H9 (cell line): ENCODE measurements at regions not wholly inside any gene's neighbourhood (a gene's known extent, or its start where the extent isn't known, plus 50 kb on each side); places are given as distances from the start of the nearest gene placed in this dataset.

ENCODE experiments used
- DNase-seq: peaks from one replicate; pipeline ENCODE4 v3.0.0-alpha.2; 2017
- H2AFZ ChIP-seq: one replicate; pipeline ENCODE4 v1.6.1; 2013; ENCODE audit warnings: mild to moderate bottlenecking, low read length, control low read depth, moderate library complexity
- H2AK5ac ChIP-seq: 2 replicates; pipeline ENCODE4 v1.6.1; 2013; ENCODE audit warnings: low read length, control low read depth, mixed read lengths; ENCODE audit not compliant: insufficient read length
- H2BK120ac ChIP-seq: one replicate; pipeline ENCODE4 v1.6.1; 2013; ENCODE audit warnings: low read depth, mild to moderate bottlenecking, low read length, control low read depth, inconsistent platforms; ENCODE audit not compliant: poor library complexity, severe bottlenecking
- H2BK12ac ChIP-seq: 2 replicates; pipeline ENCODE4 v1.6.1; 2013; ENCODE audit warnings: low read length, control low read depth, mixed read lengths, low read depth; ENCODE audit not compliant: insufficient read length
- H2BK15ac ChIP-seq: 2 replicates; pipeline ENCODE4 v1.6.1; 2013; ENCODE audit warnings: low read depth, low read length, control low read depth
- H2BK20ac ChIP-seq: one replicate; pipeline ENCODE4 v1.6.1; 2013; ENCODE audit warnings: low read depth, mild to moderate bottlenecking, low read length, control low read depth, inconsistent platforms; ENCODE audit not compliant: poor library complexity, severe bottlenecking
- H2BK5ac ChIP-seq: 2 replicates; pipeline ENCODE4 v1.6.1; 2013; ENCODE audit warnings: low read length, control low read depth, mixed read lengths; ENCODE audit not compliant: insufficient read length
- H3K14ac ChIP-seq: 2 replicates; pipeline ENCODE4 v1.6.1; 2013; ENCODE audit warnings: low read length, control low read depth; ENCODE audit not compliant: insufficient read depth
- H3K18ac ChIP-seq: 2 replicates; pipeline ENCODE4 v1.6.1; 2013; ENCODE audit warnings: low read depth, mild to moderate bottlenecking, mixed read lengths, low read length, control low read depth; ENCODE audit not compliant: insufficient read length
- H3K23ac ChIP-seq: 2 replicates; pipeline ENCODE4 v1.6.1; 2013; ENCODE audit warnings: low read length, control low read depth, mixed read lengths, low read depth; ENCODE audit not compliant: insufficient read length
- H3K23me2 ChIP-seq: 2 replicates; pipeline ENCODE4 v1.6.1; 2013; ENCODE audit warnings: low read depth, mild to moderate bottlenecking, mixed read lengths, low read length, control low read depth; ENCODE audit not compliant: insufficient read length, poor library complexity, severe bottlenecking
- H3K27ac ChIP-seq: 2 replicates; pipeline ENCODE4 v1.5.1; 2013; ENCODE audit warnings: low read length, control low read depth, mixed read lengths, low read depth; ENCODE audit not compliant: insufficient read length
- H3K27me3 ChIP-seq: 2 replicates; pipeline ENCODE4 v1.6.1; 2013; ENCODE audit warnings: low read length, control low read depth, inconsistent platforms; ENCODE audit not compliant: insufficient read depth
- H3K4ac ChIP-seq: 2 replicates; pipeline ENCODE4 v1.6.1; 2013; ENCODE audit warnings: low read depth, mild to moderate bottlenecking, control low read depth, inconsistent platforms, low read length, moderate library complexity
- H3K4me1 ChIP-seq: 2 replicates; pipeline ENCODE4 v1.6.1; 2013; ENCODE audit warnings: low read length, control low read depth, inconsistent platforms; ENCODE audit not compliant: insufficient read depth
- H3K4me2 ChIP-seq: 2 replicates; pipeline ENCODE4 v1.6.1; 2013; ENCODE audit warnings: low read length, control low read depth, mixed read lengths; ENCODE audit not compliant: insufficient read length, insufficient read depth
- H3K56ac ChIP-seq: 2 replicates; pipeline ENCODE4 v1.6.1; 2013; ENCODE audit warnings: low read depth, mild to moderate bottlenecking, mixed read lengths, low read length, control low read depth; ENCODE audit not compliant: insufficient read length
- H3K79me1 ChIP-seq: 2 replicates; pipeline ENCODE4 v1.6.1; 2013; ENCODE audit warnings: low read depth, mild to moderate bottlenecking, moderate library complexity, low read length, control low read depth, inconsistent platforms; ENCODE audit not compliant: insufficient read depth, poor library complexity, severe bottlenecking
- H3K79me2 ChIP-seq: 2 replicates; pipeline ENCODE4 v1.6.1; 2013; ENCODE audit warnings: low read length, control low read depth, inconsistent platforms; ENCODE audit not compliant: insufficient read depth
- H3K9ac ChIP-seq: 2 replicates; pipeline ENCODE4 v1.6.1; 2013; ENCODE audit warnings: low read length, control low read depth, mixed read lengths; ENCODE audit not compliant: insufficient read length; ENCODE audit errors: extremely low read depth
- H3K9me3 ChIP-seq: one replicate; pipeline ENCODE4 v1.6.1; 2013; ENCODE audit warnings: low read depth, low read length, inconsistent platforms; ENCODE audit not compliant: control insufficient read depth
- H3T11ph ChIP-seq: one replicate; pipeline ENCODE4 v1.6.1; 2013; ENCODE audit warnings: mild to moderate bottlenecking, low read length, control low read depth, inconsistent platforms
- H4K20me1 ChIP-seq: one replicate; pipeline ENCODE4 v1.6.1; 2013; ENCODE audit not compliant: control insufficient read depth, insufficient read length, insufficient read depth
- H4K5ac ChIP-seq: 2 replicates; pipeline ENCODE4 v1.6.1; 2013; ENCODE audit warnings: low read depth, mild to moderate bottlenecking, mixed read lengths, low read length, control low read depth; ENCODE audit not compliant: insufficient read length
- H4K8ac ChIP-seq: replicated peaks from 2 replicates; pipeline ENCODE4 v1.6.1; 2013; ENCODE audit warnings: low read length, control low read depth, mixed read lengths, low read depth; ENCODE audit not compliant: insufficient read length
- H4K91ac ChIP-seq: 2 replicates; pipeline ENCODE4 v1.6.1; 2013; ENCODE audit warnings: low read depth, mild to moderate bottlenecking, moderate library complexity, mixed read lengths, low read length, control low read depth; ENCODE audit not compliant: insufficient read length
- H3K27ac Mint-ChIP-seq, 3 experiments: 2 replicates in 2 of 3; 3 replicates in 1 of 3; pipeline ENCODE4 v1.8.0; 2020 to 2021; ENCODE audit warnings: mixed read lengths in 3 of 3, mild to moderate bottlenecking in 1 of 3, moderate library complexity in 1 of 3
- H3K27me3 Mint-ChIP-seq: 2 replicates; pipeline ENCODE4 v1.8.0; 2021; ENCODE audit warnings: low read depth, mild to moderate bottlenecking, moderate library complexity, mixed read lengths
- H3K36me3 Mint-ChIP-seq, 3 experiments: 2 replicates in 2 of 3; 3 replicates in 1 of 3; pipeline ENCODE4 v1.8.0; 2020 to 2021; ENCODE audit warnings: low read depth in 3 of 3, mixed read lengths in 3 of 3; ENCODE audit not compliant: insufficient read depth in 1 of 3
- H3K4me1 Mint-ChIP-seq, 2 experiments: 2 replicates each; pipeline ENCODE4 v1.8.0; 2020; ENCODE audit warnings: mixed read lengths in 2 of 2
- H3K4me3 Mint-ChIP-seq, 2 experiments: 2 replicates in 1 of 2; 3 replicates in 1 of 2; pipeline ENCODE4 v1.8.0; 2020 to 2021; ENCODE audit warnings: mild to moderate bottlenecking in 2 of 2, mixed read lengths in 2 of 2, moderate library complexity in 1 of 2
- H3K9me3 Mint-ChIP-seq, 2 experiments: 2 replicates in 1 of 2; 3 replicates in 1 of 2; pipeline ENCODE4 v1.8.0; 2020; ENCODE audit warnings: mild to moderate bottlenecking in 2 of 2, mixed read lengths in 2 of 2, moderate library complexity in 1 of 2
- CTCF ChIP-seq: fragments of 200-600 bp; sonication (generic); conservative IDR thresholded peaks from 3 replicates; pipeline ENCODE4 v1.8.0; 2021; ENCODE audit warnings: antibody characterized with exemption, mild to moderate bottlenecking
- WGBS: extraction: QIAGEN DNeasy Blood & Tissue Kit; methylation state at CpG from one replicate; pipeline ENCODE4 v1.1.7; 2013; ENCODE audit warnings: missing lambda C conversion rate, low lambda C conversion rate, mixed read lengths; ENCODE audit not compliant: insufficient read length; ENCODE audit errors: extremely low coverage; 5-methylcytosine and 5-hydroxymethylcytosine counted together

GRCh38 chr10:44576702-44577191 is 191.8 kb upstream of the CXCL12 start:
- H2AFZ ChIP-seq: no peak overlapping the region
- no peaks in the 10 kb centered on the region for H3K36me3 Mint-ChIP-seq
- H3K4ac ChIP-seq: no peak overlapping the region
- no peak overlapping the region for H2BK5ac ChIP-seq
- H3T11ph ChIP-seq: no peak overlapping the region
- no peak overlapping the region for H2BK15ac ChIP-seq
- H2BK12ac ChIP-seq: no peak overlapping the region
- no peak overlapping the region for H4K5ac ChIP-seq
- H3K4me1 Mint-ChIP-seq: no peaks in the 10 kb centered on the region
- no peak overlapping the region for H3K14ac ChIP-seq
- H4K20me1 ChIP-seq: no peaks in the 10 kb centered on the region
- no peak overlapping the region for H3K4me2 ChIP-seq
- no CpG with 5 or more reads among the region's 6 CpGs for WGBS
- peak overlapping the region in 1 of 3 experiments; percentile 88; a peak in 1 of 7 replicates for H3K27ac Mint-ChIP-seq
- TF ChIP-seq CTCF: no peak
- H3K56ac ChIP-seq: no peak overlapping the region
- no peaks in the 10 kb centered on the region; a peak in 1 of 5 replicates for H3K9me3 Mint-ChIP-seq
- no peak overlapping the region for H2BK120ac ChIP-seq
- H3K79me2 ChIP-seq: no peaks in the 10 kb centered on the region
- no peak overlapping the region for H2BK20ac ChIP-seq
- no peak overlapping the region for H3K23ac ChIP-seq
- H2AK5ac ChIP-seq: no peak overlapping the region
- no peaks in the 10 kb centered on the region for H3K27me3 Mint-ChIP-seq
- no peak overlapping the region for H4K91ac ChIP-seq
- H3K27ac ChIP-seq: no peak overlapping the region
- no peak overlapping the region for H3K18ac ChIP-seq
- no peak for DNase-seq
- no peaks in the 10 kb centered on the region for H3K9me3 ChIP-seq
- no peaks in the 10 kb centered on the region for H3K79me1 ChIP-seq
- no peak overlapping the region for H3K9ac ChIP-seq
- no peak overlapping the region for H4K8ac ChIP-seq
- no peaks in the 10 kb centered on the region for H3K27me3 ChIP-seq
- no peaks in the 10 kb centered on the region for H3K23me2 ChIP-seq
- no peak overlapping the region for H3K4me3 Mint-ChIP-seq
- no peaks in the 10 kb centered on the region for H3K4me1 ChIP-seq
